WTC11 (cell line): ENCODE measurements at regions not wholly inside any gene's neighbourhood (a gene's known extent, or its start where the extent isn't known, plus 50 kb on each side); places are given as distances from the start of the nearest gene placed in this dataset.

Experiments used
- ATAC-seq: fragments of 200-7000 bp; cut with Tn5 transposase; 2 replicates; pipeline ENCODE4 v1.10.0; 2021; ENCODE audit warnings: mild to moderate bottlenecking, moderate library complexity
- CTCF ChIA-PET: fragments of 300-600 bp; sonication (Branson Sonifier 250); formaldehyde crosslinking; loops from one replicate; lab custom pipeline; 2021; ENCODE audit warnings: antibody characterized with exemption; lab: Charles Lee
- POLR2A ChIA-PET: fragments of 350-600 bp; sonication (Branson Sonifier 250); formaldehyde crosslinking; loops from one replicate; lab custom pipeline; 2021; ENCODE audit warnings: antibody characterized with exemption; lab: Charles Lee
- DNase-seq: peaks from one replicate; pipeline ENCODE4 v3.0.0; 2021; ENCODE audit warnings: low spot score
- H3K27ac Mint-ChIP-seq: 2 replicates; pipeline ENCODE4 v1.8.0; 2021; ENCODE audit warnings: mixed read lengths
- H3K27me3 Mint-ChIP-seq: 2 replicates; pipeline ENCODE4 v1.8.0; 2021; ENCODE audit warnings: low read depth, mild to moderate bottlenecking, moderate library complexity, mixed read lengths
- H3K36me3 Mint-ChIP-seq: 2 replicates; pipeline ENCODE4 v1.8.0; 2021; ENCODE audit warnings: mixed read lengths
- H3K4me1 Mint-ChIP-seq: 2 replicates; pipeline ENCODE4 v1.8.0; 2022; ENCODE audit warnings: mixed read lengths
- H3K4me3 Mint-ChIP-seq: 2 replicates; pipeline ENCODE4 v1.8.0; 2021; ENCODE audit warnings: mild to moderate bottlenecking, moderate library complexity, mixed read lengths
- H3K9me3 Mint-ChIP-seq: 2 replicates; pipeline ENCODE4 v1.8.0; 2021; ENCODE audit warnings: mixed read lengths
- ESRRA ChIP-seq: sonication (generic); formaldehyde crosslinking; IDR thresholded peaks from 2 replicates; pipeline ENCODE4 v1.8.1; 2022; ENCODE audit warnings: mild to moderate bottlenecking, missing genetic modification reagents, borderline replicate concordance
- IRF2 ChIP-seq: sonication (generic); formaldehyde crosslinking; IDR thresholded peaks from 2 replicates; pipeline ENCODE4 v1.8.0; 2022; ENCODE audit warnings: low read depth, missing genetic modification reagents, borderline replicate concordance
- JUN ChIP-seq: sonication (generic); formaldehyde crosslinking; IDR thresholded peaks from 2 replicates; pipeline ENCODE4 v1.8.0; 2023; ENCODE audit warnings: mild to moderate bottlenecking, missing genetic modification reagents
- KAT7 ChIP-seq: sonication (generic); formaldehyde crosslinking; IDR thresholded peaks from 2 replicates; pipeline ENCODE4 v1.8.1; 2023; ENCODE audit warnings: missing genetic modification reagents, mild to moderate bottlenecking, borderline replicate concordance
- MXD4 ChIP-seq: fragments of 250-450 bp; sonication (Bioruptor Pico); IDR thresholded peaks from 2 replicates; pipeline ENCODE4 v1.8.0; 2021; ENCODE audit warnings: mild to moderate bottlenecking, moderate library complexity, borderline replicate concordance
- MYBL2 ChIP-seq: sonication (generic); formaldehyde crosslinking; IDR thresholded peaks from 2 replicates; pipeline ENCODE4 v1.8.1; 2023; ENCODE audit warnings: mild to moderate bottlenecking, moderate library complexity, missing genetic modification reagents
- NFATC4 ChIP-seq: fragments of 250-450 bp; sonication (Bioruptor Pico); IDR thresholded peaks from 2 replicates; pipeline ENCODE4 v1.9.0; 2021; ENCODE audit warnings: mild to moderate bottlenecking
- NFE2L1 ChIP-seq: sonication (generic); formaldehyde crosslinking; IDR thresholded peaks from 2 replicates; pipeline ENCODE4 v1.8.1; 2023; ENCODE audit warnings: missing genetic modification reagents
- NR2C2 ChIP-seq: sonication (generic); formaldehyde crosslinking; IDR thresholded peaks from 2 replicates; pipeline ENCODE4 v1.8.0; 2022; ENCODE audit warnings: mild to moderate bottlenecking, missing genetic modification reagents
- NR3C1 ChIP-seq: sonication (generic); formaldehyde crosslinking; conservative IDR thresholded peaks from 2 replicates; pipeline ENCODE4 v1.8.1; 2023; ENCODE audit warnings: low read depth, mild to moderate bottlenecking, missing genetic modification reagents
- OVOL2 ChIP-seq: fragments of 250-450 bp; sonication (Bioruptor Pico); IDR thresholded peaks from 2 replicates; pipeline ENCODE4 v1.9.0; 2021; ENCODE audit warnings: mild to moderate bottlenecking, borderline replicate concordance
- PRRX2 ChIP-seq: fragments of 250-450 bp; sonication (Bioruptor Pico); IDR thresholded peaks from 2 replicates; pipeline ENCODE4 v1.8.0; 2021; ENCODE audit warnings: mild to moderate bottlenecking
- RELA ChIP-seq: sonication (generic); formaldehyde crosslinking; IDR thresholded peaks from 2 replicates; pipeline ENCODE4 v1.8.1; 2022; ENCODE audit warnings: missing genetic modification reagents, mild to moderate bottlenecking, borderline replicate concordance
- TEAD1 ChIP-seq: sonication (generic); formaldehyde crosslinking; IDR thresholded peaks from 2 replicates; pipeline ENCODE4 v1.8.0; 2022; ENCODE audit warnings: mild to moderate bottlenecking, missing genetic modification reagents
- TP53 ChIP-seq: sonication (generic); formaldehyde crosslinking; IDR thresholded peaks from 2 replicates; pipeline ENCODE4 v1.8.1; 2023; ENCODE audit warnings: mild to moderate bottlenecking, missing genetic modification reagents
- ZBTB21 ChIP-seq: sonication (generic); formaldehyde crosslinking; IDR thresholded peaks from 2 replicates; pipeline ENCODE4 v1.8.1; 2023; ENCODE audit warnings: mild to moderate bottlenecking, missing genetic modification reagents, borderline replicate concordance
- ZNF263 ChIP-seq: sonication (generic); formaldehyde crosslinking; IDR thresholded peaks from 2 replicates; pipeline ENCODE4 v1.8.1; 2022; ENCODE audit warnings: low read depth, mild to moderate bottlenecking, moderate library complexity, missing genetic modification reagents
- ZNF396 ChIP-seq: fragments of 250-450 bp; sonication (Bioruptor Pico); IDR thresholded peaks from 2 replicates; pipeline ENCODE4 v1.8.0; 2021; ENCODE audit warnings: mild to moderate bottlenecking, moderate library complexity, borderline replicate concordance
- ZNF423 ChIP-seq: fragments of 250-450 bp; sonication (Bioruptor Pico); IDR thresholded peaks from 2 replicates; pipeline ENCODE4 v2.1.2; 2022; ENCODE audit warnings: mild to moderate bottlenecking, moderate library complexity
- TF ChIP-seq, protein P1 (sequence below): sonication (generic); formaldehyde crosslinking; IDR thresholded peaks from 2 replicates; pipeline ENCODE4 v1.8.0; 2022; ENCODE audit warnings: mild to moderate bottlenecking, missing genetic modification reagents
- TF ChIP-seq, protein P2 (sequence below): sonication (generic); formaldehyde crosslinking; IDR thresholded peaks from 2 replicates; pipeline ENCODE4 v1.8.1; 2022; ENCODE audit warnings: low read depth, missing genetic modification reagents, borderline replicate concordance
- TF ChIP-seq, protein P3 (sequence below): sonication (generic); formaldehyde crosslinking; IDR thresholded peaks from 2 replicates; pipeline ENCODE4 v1.8.1; 2023; ENCODE audit warnings: mild to moderate bottlenecking, moderate library complexity, missing genetic modification reagents
- TF ChIP-seq, protein P4 (sequence below): sonication (generic); formaldehyde crosslinking; IDR thresholded peaks from 2 replicates; pipeline ENCODE4 v1.8.0; 2023; ENCODE audit warnings: missing genetic modification reagents
- TF ChIP-seq, protein P5 (sequence below): sonication (generic); formaldehyde crosslinking; IDR thresholded peaks from 2 replicates; pipeline ENCODE4 v1.8.1; 2023; ENCODE audit warnings: mild to moderate bottlenecking, missing genetic modification reagents

DNA sequence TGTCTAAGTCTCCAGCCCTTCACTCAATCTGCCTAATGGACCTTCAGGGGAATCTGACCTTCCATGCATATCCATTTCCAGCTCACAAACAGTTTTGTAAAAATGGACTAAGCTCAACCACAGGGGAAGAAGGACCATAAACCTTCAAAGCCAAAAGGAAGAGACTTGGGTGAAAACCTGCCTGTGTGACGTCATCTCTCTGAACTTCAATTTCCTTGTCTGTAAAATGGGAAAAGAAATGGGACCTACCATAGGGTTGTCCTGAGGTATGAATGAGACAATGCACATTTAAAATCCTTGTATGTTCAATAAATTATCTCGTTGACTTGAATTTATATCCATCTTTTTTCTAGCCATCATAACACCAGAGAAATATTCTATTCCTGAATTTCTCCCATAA is 370.7 kb downstream of the INSC start (continued):
- TF ChIP-seq, protein P1, sequence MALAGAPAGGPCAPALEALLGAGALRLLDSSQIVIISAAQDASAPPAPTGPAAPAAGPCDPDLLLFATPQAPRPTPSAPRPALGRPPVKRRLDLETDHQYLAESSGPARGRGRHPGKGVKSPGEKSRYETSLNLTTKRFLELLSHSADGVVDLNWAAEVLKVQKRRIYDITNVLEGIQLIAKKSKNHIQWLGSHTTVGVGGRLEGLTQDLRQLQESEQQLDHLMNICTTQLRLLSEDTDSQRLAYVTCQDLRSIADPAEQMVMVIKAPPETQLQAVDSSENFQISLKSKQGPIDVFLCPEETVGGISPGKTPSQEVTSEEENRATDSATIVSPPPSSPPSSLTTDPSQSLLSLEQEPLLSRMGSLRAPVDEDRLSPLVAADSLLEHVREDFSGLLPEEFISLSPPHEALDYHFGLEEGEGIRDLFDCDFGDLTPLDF (CRISPR knock-in tag) = no peak
- TF ChIP-seq TP53 (CRISPR knock-in tag) (no peak), MYBL2 (CRISPR knock-in tag) (no peak), ESRRA (CRISPR knock-in tag) (no peak), OVOL2 (CRISPR knock-in tag) (no peak), NR3C1 (CRISPR knock-in tag) (no peak), ZNF423 (CRISPR knock-in tag) (no peak), ZBTB21 (CRISPR knock-in tag) (no peak), JUN (no peak)
- TF ChIP-seq, protein P2, sequence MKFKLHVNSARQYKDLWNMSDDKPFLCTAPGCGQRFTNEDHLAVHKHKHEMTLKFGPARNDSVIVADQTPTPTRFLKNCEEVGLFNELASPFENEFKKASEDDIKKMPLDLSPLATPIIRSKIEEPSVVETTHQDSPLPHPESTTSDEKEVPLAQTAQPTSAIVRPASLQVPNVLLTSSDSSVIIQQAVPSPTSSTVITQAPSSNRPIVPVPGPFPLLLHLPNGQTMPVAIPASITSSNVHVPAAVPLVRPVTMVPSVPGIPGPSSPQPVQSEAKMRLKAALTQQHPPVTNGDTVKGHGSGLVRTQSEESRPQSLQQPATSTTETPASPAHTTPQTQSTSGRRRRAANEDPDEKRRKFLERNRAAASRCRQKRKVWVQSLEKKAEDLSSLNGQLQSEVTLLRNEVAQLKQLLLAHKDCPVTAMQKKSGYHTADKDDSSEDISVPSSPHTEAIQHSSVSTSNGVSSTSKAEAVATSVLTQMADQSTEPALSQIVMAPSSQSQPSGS (CRISPR knock-in tag) = no peak
- TF ChIP-seq, protein P3, sequence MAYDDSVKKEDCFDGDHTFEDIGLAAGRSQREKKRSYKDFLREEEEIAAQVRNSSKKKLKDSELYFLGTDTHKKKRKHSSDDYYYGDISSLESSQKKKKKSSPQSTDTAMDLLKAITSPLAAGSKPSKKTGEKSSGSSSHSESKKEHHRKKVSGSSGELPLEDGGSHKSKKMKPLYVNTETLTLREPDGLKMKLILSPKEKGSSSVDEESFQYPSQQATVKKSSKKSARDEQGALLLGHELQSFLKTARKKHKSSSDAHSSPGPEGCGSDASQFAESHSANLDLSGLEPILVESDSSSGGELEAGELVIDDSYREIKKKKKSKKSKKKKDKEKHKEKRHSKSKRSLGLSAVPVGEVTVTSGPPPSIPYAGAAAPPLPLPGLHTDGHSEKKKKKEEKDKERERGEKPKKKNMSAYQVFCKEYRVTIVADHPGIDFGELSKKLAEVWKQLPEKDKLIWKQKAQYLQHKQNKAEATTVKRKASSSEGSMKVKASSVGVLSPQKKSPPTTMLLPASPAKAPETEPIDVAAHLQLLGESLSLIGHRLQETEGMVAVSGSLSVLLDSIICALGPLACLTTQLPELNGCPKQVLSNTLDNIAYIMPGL (CRISPR knock-in tag) = no peak
- TF ChIP-seq, protein P4, sequence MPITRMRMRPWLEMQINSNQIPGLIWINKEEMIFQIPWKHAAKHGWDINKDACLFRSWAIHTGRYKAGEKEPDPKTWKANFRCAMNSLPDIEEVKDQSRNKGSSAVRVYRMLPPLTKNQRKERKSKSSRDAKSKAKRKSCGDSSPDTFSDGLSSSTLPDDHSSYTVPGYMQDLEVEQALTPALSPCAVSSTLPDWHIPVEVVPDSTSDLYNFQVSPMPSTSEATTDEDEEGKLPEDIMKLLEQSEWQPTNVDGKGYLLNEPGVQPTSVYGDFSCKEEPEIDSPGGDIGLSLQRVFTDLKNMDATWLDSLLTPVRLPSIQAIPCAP (CRISPR knock-in tag) = no peak

DNA sequence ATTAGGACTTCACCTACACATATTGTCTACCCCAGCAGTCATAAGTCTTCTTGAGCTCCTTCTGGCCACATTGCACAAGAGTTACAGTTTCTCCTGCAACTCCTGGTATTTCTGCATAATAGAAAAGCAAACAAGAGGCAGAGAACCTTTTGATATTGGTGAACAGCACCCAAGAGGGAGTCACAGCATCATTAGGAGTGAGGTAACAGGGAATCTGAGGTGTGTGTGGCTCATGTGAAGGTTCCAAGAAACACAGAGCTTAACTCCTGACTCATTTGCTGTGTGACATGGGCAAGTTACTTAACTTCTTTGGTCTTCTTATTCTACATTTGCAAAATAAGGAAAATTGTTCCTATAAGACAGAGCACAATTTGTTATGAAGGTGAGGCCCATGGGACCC is 374.6 kb downstream of the INSC start:
- TF ChIP-seq NFATC4 (CRISPR knock-in tag) (no peak), IRF2 (CRISPR knock-in tag) (no peak), ZNF263 (CRISPR knock-in tag) (no peak), NR2C2 (CRISPR knock-in tag) (no peak), TEAD1 (CRISPR knock-in tag) (no peak), NFE2L1 (CRISPR knock-in tag) (no peak), RELA (CRISPR knock-in tag) (no peak)
- ChIA-PET CTCF (no interaction called here), POLR2A (no interaction called here)
- Mint-ChIP-seq H3K27me3 (no peaks in the 10 kb centered on the region), H3K4me1 (peaks cover 6% of the 10 kb centered on the region), H3K36me3 (no peaks in the 10 kb centered on the region), H3K9me3 (peaks cover 22% of the 10 kb centered on the region), H3K27ac (no peak overlapping the region), H3K4me3 (no peak overlapping the region)
- ATAC-seq (no peak), DNase-seq (no peak)

DNA sequence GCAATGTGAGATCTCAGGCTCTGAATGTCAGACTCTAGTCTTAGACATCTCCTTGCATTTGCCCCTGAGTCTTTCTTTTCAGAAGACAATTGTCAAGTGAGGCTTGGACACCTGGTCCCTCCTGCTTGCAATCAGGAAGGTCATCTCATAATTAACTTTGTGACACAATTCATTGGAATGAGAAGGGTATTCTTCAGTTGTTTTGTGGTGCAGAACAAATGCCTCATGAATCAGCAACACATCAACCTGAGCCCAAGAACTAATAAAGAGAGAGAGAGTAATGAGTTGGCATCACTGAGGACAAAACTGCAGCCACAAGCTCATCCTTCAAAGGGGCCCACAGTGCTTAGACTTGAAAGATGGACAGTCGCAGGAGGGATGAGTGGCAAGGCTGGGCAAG is 375.8 kb downstream of the INSC start:
- DNase-seq (no peak), ATAC-seq (no peak)
- peaks cover 15% of the 10 kb centered on the region for H3K9me3 Mint-ChIP-seq
- peaks cover 6% of the 10 kb centered on the region for H3K4me1 Mint-ChIP-seq
- ChIA-PET CTCF (no interaction called here), POLR2A (no interaction called here)
- no peak overlapping the region for H3K4me3 Mint-ChIP-seq
- no peaks in the 10 kb centered on the region for H3K27me3 Mint-ChIP-seq
- H3K36me3 Mint-ChIP-seq = no peaks in the 10 kb centered on the region
- H3K27ac Mint-ChIP-seq = no peak overlapping the region
- TF ChIP-seq ZNF263 (CRISPR knock-in tag) (no peak), PRRX2 (CRISPR knock-in tag) (no peak), RELA (CRISPR knock-in tag) (no peak), ZNF396 (CRISPR knock-in tag) (no peak), KAT7 (CRISPR knock-in tag) (no peak), MXD4 (CRISPR knock-in tag) (no peak), NFE2L1 (CRISPR knock-in tag) (no peak)
- TF ChIP-seq, protein P1 (CRISPR knock-in tag) = no peak
- TF ChIP-seq, protein P5, sequence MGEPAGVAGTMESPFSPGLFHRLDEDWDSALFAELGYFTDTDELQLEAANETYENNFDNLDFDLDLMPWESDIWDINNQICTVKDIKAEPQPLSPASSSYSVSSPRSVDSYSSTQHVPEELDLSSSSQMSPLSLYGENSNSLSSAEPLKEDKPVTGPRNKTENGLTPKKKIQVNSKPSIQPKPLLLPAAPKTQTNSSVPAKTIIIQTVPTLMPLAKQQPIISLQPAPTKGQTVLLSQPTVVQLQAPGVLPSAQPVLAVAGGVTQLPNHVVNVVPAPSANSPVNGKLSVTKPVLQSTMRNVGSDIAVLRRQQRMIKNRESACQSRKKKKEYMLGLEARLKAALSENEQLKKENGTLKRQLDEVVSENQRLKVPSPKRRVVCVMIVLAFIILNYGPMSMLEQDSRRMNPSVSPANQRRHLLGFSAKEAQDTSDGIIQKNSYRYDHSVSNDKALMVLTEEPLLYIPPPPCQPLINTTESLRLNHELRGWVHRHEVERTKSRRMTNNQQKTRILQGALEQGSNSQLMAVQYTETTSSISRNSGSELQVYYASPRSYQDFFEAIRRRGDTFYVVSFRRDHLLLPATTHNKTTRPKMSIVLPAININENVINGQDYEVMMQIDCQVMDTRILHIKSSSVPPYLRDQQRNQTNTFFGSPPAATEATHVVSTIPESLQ (CRISPR knock-in tag) = no peak
- TF ChIP-seq, protein P3 (CRISPR knock-in tag) = no peak
